Type B pancreatic cell (in vitro differentiated cells): ENCODE measurements at regions not wholly inside any gene's neighbourhood (a gene's known extent, or its start where the extent isn't known, plus 50 kb on each side); places are given as distances from the start of the nearest gene placed in this dataset.

Source experiments
- DNase-seq: peaks from one replicate; pipeline ENCODE4 v3.0.0; 2021; ENCODE audit warnings: mixed read lengths; ENCODE audit not compliant: unreplicated experiment; ENCODE audit errors: extremely low spot score
- H3K27ac Mint-ChIP-seq: 2 replicates; pipeline ENCODE4 v1.8.0; 2021; ENCODE audit warnings: mild to moderate bottlenecking, mixed read lengths
- H3K27me3 Mint-ChIP-seq: 2 replicates; pipeline ENCODE4 v1.8.0; 2021; ENCODE audit warnings: mixed read lengths
- H3K36me3 Mint-ChIP-seq: 2 replicates; pipeline ENCODE4 v1.8.0; 2021; ENCODE audit warnings: mixed read lengths
- H3K4me1 Mint-ChIP-seq: one replicate; pipeline ENCODE4 v1.8.0; 2021; ENCODE audit warnings: mixed read lengths; ENCODE audit not compliant: unreplicated experiment
- H3K4me3 Mint-ChIP-seq: 2 replicates; pipeline ENCODE4 v1.8.0; 2021; ENCODE audit warnings: mild to moderate bottlenecking, mixed read lengths
- H3K9me3 Mint-ChIP-seq: 2 replicates; pipeline ENCODE4 v1.8.0; 2021; ENCODE audit warnings: mixed read lengths
- CTCF ChIP-seq: fragments of 200-600 bp; sonication (generic); conservative IDR thresholded peaks from 2 replicates; pipeline ENCODE4 v1.5.0; 2021; ENCODE audit warnings: antibody characterized with exemption, mild to moderate bottlenecking

GRCh38 chr17:79441356-79442160 lies 169.3 kb downstream of the RBFOX3 start:
- no peak overlapping the region for H3K27ac Mint-ChIP-seq
- no peaks in the 10 kb centered on the region for H3K9me3 Mint-ChIP-seq

GRCh38 chr17:79440251-79440650 lies 170.6 kb downstream of the RBFOX3 start:
- no peak for TF ChIP-seq CTCF
- no peak for DNase-seq
- Mint-ChIP-seq H3K9me3 (no peaks in the 10 kb centered on the region), H3K36me3 (no peaks in the 10 kb centered on the region), H3K27me3 (peaks cover 30% of the 10 kb centered on the region), H3K4me1 (no peaks in the 10 kb centered on the region), H3K27ac (no peak overlapping the region), H3K4me3 (no peak overlapping the region)

More at GRCh38 chr17:79441356-79442160, 169.3 kb downstream of the RBFOX3 start:
- DNase-seq, result no peak
- no peaks in the 10 kb centered on the region for H3K36me3 Mint-ChIP-seq
- no peaks in the 10 kb centered on the region for H3K4me1 Mint-ChIP-seq
- no peak for TF ChIP-seq CTCF
- H3K27me3 Mint-ChIP-seq, result peaks cover 20% of the 10 kb centered on the region
- no peak overlapping the region for H3K4me3 Mint-ChIP-seq

GRCh38 chr17:79439493-79439892 lies 171.4 kb downstream of the RBFOX3 start:
- H3K9me3 Mint-ChIP-seq, result no peaks in the 10 kb centered on the region

GRCh38 chr17:79438546-79439334 lies 172.1 kb downstream of the RBFOX3 start:
- Mint-ChIP-seq H3K27ac (no peak overlapping the region), H3K9me3 (no peaks in the 10 kb centered on the region), H3K4me1 (no peaks in the 10 kb centered on the region), H3K27me3 (peaks cover 40% of the 10 kb centered on the region), H3K4me3 (no peak overlapping the region), H3K36me3 (no peaks in the 10 kb centered on the region)
- TF ChIP-seq CTCF, result no peak
- DNase-seq, result no peak

More at GRCh38 chr17:79439493-79439892, 171.4 kb downstream of the RBFOX3 start:
- no peak for DNase-seq
- Mint-ChIP-seq H3K27me3 (peaks cover 36% of the 10 kb centered on the region), H3K36me3 (no peaks in the 10 kb centered on the region), H3K27ac (no peak overlapping the region), H3K4me1 (no peaks in the 10 kb centered on the region), H3K4me3 (no peak overlapping the region)
- no peak for TF ChIP-seq CTCF

- no peaks in the 10 kb centered on the region for H3K4me1 Mint-ChIP-seq
- no peaks in the 10 kb centered on the region for H3K36me3 Mint-ChIP-seq
- TF ChIP-seq CTCF, result no peak
- no peak for DNase-seq
- H3K4me3 Mint-ChIP-seq, result no peak overlapping the region
- no peak overlapping the region for H3K27ac Mint-ChIP-seq
- peaks cover 43% of the 10 kb centered on the region for H3K27me3 Mint-ChIP-seq
- no peaks in the 10 kb centered on the region for H3K9me3 Mint-ChIP-seq
Measured at GRCh38 chr17:79438058-79438457, 172.8 kb downstream of the RBFOX3 start.
